SK-N-SH (cell line): ENCODE measurements at regions not wholly inside any gene's neighbourhood (a gene's known extent, or its start where the extent isn't known, plus 50 kb on each side); places are given as distances from the start of the nearest gene placed in this dataset.

ENCODE experiments used
- CTCF ChIA-PET: fragments of 300-600, 350-600 bp; formaldehyde crosslinking; extraction: SDS; loops from one replicate; lab custom pipeline; 2021; lab: Yijun Ruan, JAX
- POLR2A ChIA-PET: fragments of 350-600 bp; sonication (Branson Sonifier 250); formaldehyde crosslinking; extraction: SDS; loops from one replicate; lab custom pipeline; 2020; ENCODE audit warnings: antibody characterized with exemption, inconsistent platforms; lab: Yijun Ruan, JAX
- DNase-seq: peaks from one replicate; pipeline ENCODE4 v3.0.0; 2012
- H2AFZ ChIP-seq: fragments of 200-600 bp; sonication (generic); 2 replicates; pipeline ENCODE4 v1.8.1; 2016; ENCODE audit warnings: antibody characterized with exemption, mild to moderate bottlenecking, low read depth
- H3F3A ChIP-seq: fragments of 200-600 bp; sonication (generic); replicated peaks from 2 replicates; pipeline ENCODE3; 2016; ENCODE audit warnings: antibody characterized with exemption, mild to moderate bottlenecking; ENCODE audit not compliant: insufficient read depth
- H3K27ac ChIP-seq, 2 experiments: fragments of 200-500 bp in 1 of 2; fragments of 200-600 bp in 1 of 2; sonication (Bioruptor generic) in 1 of 2; sonication (generic), shearing (Covaris generic) in 1 of 2; 2 replicates each; pipeline versions ENCODE4 v1.5.1 to v1.6.1; 2014 to 2016; ENCODE audit warnings: low read depth in 2 of 2, inconsistent platforms in 1 of 2, low read length in 1 of 2, mild to moderate bottlenecking in 1 of 2, mixed read lengths in 1 of 2
- H3K27me3 ChIP-seq: fragments of 200-600 bp; sonication (generic), shearing (Covaris generic); 2 replicates; pipeline ENCODE4 v1.6.1; 2016; ENCODE audit warnings: mixed run types; ENCODE audit not compliant: insufficient read depth
- H3K36me3 ChIP-seq, 2 experiments: fragments of 200-500 bp in 1 of 2; fragments of 200-600 bp in 1 of 2; sonication (Bioruptor generic) in 1 of 2; sonication (generic) in 1 of 2; replicated peaks in 1 of 2; 2 replicates each; pipeline versions ENCODE3 to v1.5.1; 2014 to 2016; ENCODE audit warnings: low read length in 1 of 2, mild to moderate bottlenecking in 1 of 2; ENCODE audit not compliant: insufficient read depth in 2 of 2, control insufficient read depth in 1 of 2
- H3K4me1 ChIP-seq, 2 experiments: fragments of 200-500 bp in 1 of 2; fragments of 200-600 bp in 1 of 2; sonication (Bioruptor generic) in 1 of 2; sonication (generic), shearing (Covaris generic) in 1 of 2; 2 replicates each; pipeline versions ENCODE4 v1.5.1 to v1.6.1; 2014 to 2016; ENCODE audit warnings: low read depth in 1 of 2, low read length in 1 of 2, mixed run types in 1 of 2; ENCODE audit not compliant: insufficient read depth in 2 of 2, control insufficient read depth in 1 of 2
- H3K4me2 ChIP-seq: fragments of 200-600 bp; sonication (generic), shearing (Covaris generic); 2 replicates; pipeline ENCODE4 v1.6.1; 2017; ENCODE audit warnings: mixed run types
- H3K4me3 ChIP-seq, 2 experiments: fragments of 200-500 bp in 1 of 2; fragments of 200-600 bp in 1 of 2; sonication (Bioruptor generic) in 1 of 2; sonication (generic), shearing (Covaris generic) in 1 of 2; 2 replicates each; pipeline versions ENCODE4 v1.5.1 to v1.8.1; 2014 to 2016; ENCODE audit warnings: low read depth in 2 of 2, inconsistent platforms in 1 of 2, low read length in 1 of 2, mild to moderate bottlenecking in 1 of 2, mixed read lengths in 1 of 2, moderate library complexity in 1 of 2
- H3K79me2 ChIP-seq: fragments of 200-600 bp; sonication (generic); 2 replicates; pipeline ENCODE4 v1.8.1; 2017; ENCODE audit warnings: mild to moderate bottlenecking; ENCODE audit not compliant: insufficient read depth
- H3K9ac ChIP-seq: fragments of 200-600 bp; sonication (generic); 2 replicates; pipeline ENCODE4 v1.6.1; 2017; ENCODE audit warnings: mixed run types
- H3K9me2 ChIP-seq: fragments of 200-600 bp; sonication (generic); 2 replicates; pipeline ENCODE4 v1.6.1; 2017; ENCODE audit warnings: mixed run types
- H3K9me3 ChIP-seq: fragments of 200-600 bp; sonication (generic); 2 replicates; pipeline ENCODE4 v1.6.1; 2017; ENCODE audit warnings: mixed run types, mild to moderate bottlenecking, moderate library complexity
- H4K20me1 ChIP-seq: fragments of 200-600 bp; sonication (generic); 2 replicates; pipeline ENCODE4 v1.6.1; 2017; ENCODE audit warnings: mild to moderate bottlenecking, mixed run types; ENCODE audit not compliant: insufficient read depth
- CHD2 ChIP-seq: fragments of 150-350 bp; IDR thresholded peaks from 2 replicates; pipeline ENCODE4 v1.6.1; 2018; ENCODE audit warnings: low read length; ENCODE audit not compliant: partially characterized antibody
- EP300 ChIP-seq, 2 experiments: IDR thresholded peaks; 2 replicates each; pipeline versions ENCODE4 v1.4.0 to v1.6.1; 2012; ENCODE audit warnings: borderline replicate concordance in 1 of 2, low read depth in 1 of 2, low read length in 1 of 2
- FOSL2 ChIP-seq: IDR thresholded peaks from 2 replicates; pipeline ENCODE4 v1.4.0; 2012; ENCODE audit warnings: low read depth, mild to moderate bottlenecking, moderate library complexity, borderline replicate concordance
- GATA2 ChIP-seq: sonication (generic); formaldehyde crosslinking; IDR thresholded peaks from 2 replicates; pipeline ENCODE4 v1.5.0; 2020; ENCODE audit warnings: mild to moderate bottlenecking, missing genetic modification reagents
- JUND ChIP-seq: IDR thresholded peaks from 2 replicates; pipeline ENCODE4 v1.4.0; 2012
- MEF2A ChIP-seq: IDR thresholded peaks from 2 replicates; pipeline ENCODE4 v1.4.0; 2012; ENCODE audit warnings: low read depth, borderline replicate concordance
- NRF1 ChIP-seq: IDR thresholded peaks from 2 replicates; pipeline ENCODE4 v1.6.1; 2012; ENCODE audit warnings: low read depth, mild to moderate bottlenecking, low read length
- RAD21 ChIP-seq: IDR thresholded peaks from 2 replicates; pipeline ENCODE4 v1.6.1; 2012; ENCODE audit warnings: mild to moderate bottlenecking, low read length
- RXRA ChIP-seq: IDR thresholded peaks from 2 replicates; pipeline ENCODE4 v1.4.0; 2012; ENCODE audit warnings: low read depth, mild to moderate bottlenecking, borderline replicate concordance
- SIN3A ChIP-seq: IDR thresholded peaks from 2 replicates; pipeline ENCODE4 v1.6.1; 2012; ENCODE audit warnings: low read depth, mild to moderate bottlenecking, low read length, moderate library complexity, borderline replicate concordance
- YY1 ChIP-seq: IDR thresholded peaks from 2 replicates; pipeline ENCODE4 v1.4.0; 2012; ENCODE audit warnings: low read depth, mild to moderate bottlenecking
- WGBS: methylation state at CpG from one replicate; pipeline ENCODE4 v1.1.6; 2017; ENCODE audit warnings: low lambda C conversion rate; 5-methylcytosine and 5-hydroxymethylcytosine counted together
- TF ChIP-seq, protein P1 (sequence below): fragments of 200-600 bp; sonication (generic); IDR thresholded peaks from 2 replicates; pipeline ENCODE4 v1.6.1; 2017; ENCODE audit warnings: antibody characterized with exemption, mild to moderate bottlenecking, moderate library complexity
- TF ChIP-seq, protein P2 (sequence below): IDR thresholded peaks from 2 replicates; pipeline ENCODE4 v1.4.0; 2012; ENCODE audit warnings: low read depth
- TF ChIP-seq, protein P3 (sequence below): fragments of 150-350 bp; IDR thresholded peaks from 2 replicates; pipeline ENCODE4 v1.6.1; 2017; ENCODE audit warnings: antibody characterized with exemption, low read length, low read depth, borderline replicate concordance
- TF ChIP-seq, protein P4 (sequence below): IDR thresholded peaks from 2 replicates; pipeline ENCODE4 v1.6.1; 2012; ENCODE audit warnings: mild to moderate bottlenecking, low read depth, low read length, moderate library complexity
- TF ChIP-seq, protein P5 (sequence below): IDR thresholded peaks from 2 replicates; pipeline ENCODE4 v1.4.0; 2012; ENCODE audit warnings: low read depth, borderline replicate concordance

DNA sequence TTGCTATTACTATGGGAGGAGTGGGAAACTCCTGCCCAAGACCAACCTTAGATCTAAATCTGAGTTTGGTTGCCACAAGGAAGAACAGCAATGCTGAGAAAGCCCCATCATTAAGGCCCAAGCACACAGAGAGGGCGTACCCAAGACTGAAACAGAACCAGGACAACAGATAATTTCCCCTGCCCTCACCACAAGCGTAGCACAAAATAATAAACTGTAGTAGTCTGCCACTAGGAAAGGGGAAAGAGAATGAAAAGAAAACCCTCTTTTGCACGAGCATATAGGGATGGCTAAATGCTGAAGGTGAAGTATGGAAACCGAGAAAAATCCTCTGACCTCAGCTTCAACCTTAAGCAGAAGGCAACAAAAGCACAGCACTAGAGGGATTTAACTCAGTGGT, 76.5 kb upstream of the DHRS4 start:
- CTCF ChIA-PET = interaction anchor here (1.3 kb wide), 1 partner anchor 245 kb away, joined by 4 read pairs; no protein-coding TSS in a partner anchor
- WGBS = 16% methylated on average over 4 of the region's 4 CpGs
- H3K27ac ChIP-seq = no peak overlapping the region
- H3K79me2 ChIP-seq = no peaks in the 10 kb centered on the region
- H3K4me1 ChIP-seq = no peaks in the 10 kb centered on the region
- H3K4me2 ChIP-seq = no peak overlapping the region
- no peaks in the 10 kb centered on the region for H3K9me3 ChIP-seq
- POLR2A ChIA-PET = no interaction called here
- no peaks in the 10 kb centered on the region for H3K36me3 ChIP-seq
- TF ChIP-seq SIN3A (no peak), GATA2 (CRISPR knock-in tag) (no peak), RXRA (no peak), FOSL2 (no peak)
- TF ChIP-seq, protein P1, sequence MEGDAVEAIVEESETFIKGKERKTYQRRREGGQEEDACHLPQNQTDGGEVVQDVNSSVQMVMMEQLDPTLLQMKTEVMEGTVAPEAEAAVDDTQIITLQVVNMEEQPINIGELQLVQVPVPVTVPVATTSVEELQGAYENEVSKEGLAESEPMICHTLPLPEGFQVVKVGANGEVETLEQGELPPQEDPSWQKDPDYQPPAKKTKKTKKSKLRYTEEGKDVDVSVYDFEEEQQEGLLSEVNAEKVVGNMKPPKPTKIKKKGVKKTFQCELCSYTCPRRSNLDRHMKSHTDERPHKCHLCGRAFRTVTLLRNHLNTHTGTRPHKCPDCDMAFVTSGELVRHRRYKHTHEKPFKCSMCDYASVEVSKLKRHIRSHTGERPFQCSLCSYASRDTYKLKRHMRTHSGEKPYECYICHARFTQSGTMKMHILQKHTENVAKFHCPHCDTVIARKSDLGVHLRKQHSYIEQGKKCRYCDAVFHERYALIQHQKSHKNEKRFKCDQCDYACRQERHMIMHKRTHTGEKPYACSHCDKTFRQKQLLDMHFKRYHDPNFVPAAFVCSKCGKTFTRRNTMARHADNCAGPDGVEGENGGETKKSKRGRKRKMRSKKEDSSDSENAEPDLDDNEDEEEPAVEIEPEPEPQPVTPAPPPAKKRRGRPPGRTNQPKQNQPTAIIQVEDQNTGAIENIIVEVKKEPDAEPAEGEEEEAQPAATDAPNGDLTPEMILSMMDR = no peak
- TF ChIP-seq, protein P2, sequence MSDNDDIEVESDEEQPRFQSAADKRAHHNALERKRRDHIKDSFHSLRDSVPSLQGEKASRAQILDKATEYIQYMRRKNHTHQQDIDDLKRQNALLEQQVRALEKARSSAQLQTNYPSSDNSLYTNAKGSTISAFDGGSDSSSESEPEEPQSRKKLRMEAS = no peak
- H2AFZ ChIP-seq = no peak overlapping the region
- no peaks in the 10 kb centered on the region for H4K20me1 ChIP-seq
- no peaks in the 10 kb centered on the region for H3K9me2 ChIP-seq
- no peak overlapping the region for H3K4me3 ChIP-seq
- H3K27me3 ChIP-seq = no peaks in the 10 kb centered on the region; the same call in 1 of the 2 replicates
- H3K9ac ChIP-seq = no peak overlapping the region
- no peaks in the 10 kb centered on the region for H3F3A ChIP-seq
- no peak for DNase-seq

DNA sequence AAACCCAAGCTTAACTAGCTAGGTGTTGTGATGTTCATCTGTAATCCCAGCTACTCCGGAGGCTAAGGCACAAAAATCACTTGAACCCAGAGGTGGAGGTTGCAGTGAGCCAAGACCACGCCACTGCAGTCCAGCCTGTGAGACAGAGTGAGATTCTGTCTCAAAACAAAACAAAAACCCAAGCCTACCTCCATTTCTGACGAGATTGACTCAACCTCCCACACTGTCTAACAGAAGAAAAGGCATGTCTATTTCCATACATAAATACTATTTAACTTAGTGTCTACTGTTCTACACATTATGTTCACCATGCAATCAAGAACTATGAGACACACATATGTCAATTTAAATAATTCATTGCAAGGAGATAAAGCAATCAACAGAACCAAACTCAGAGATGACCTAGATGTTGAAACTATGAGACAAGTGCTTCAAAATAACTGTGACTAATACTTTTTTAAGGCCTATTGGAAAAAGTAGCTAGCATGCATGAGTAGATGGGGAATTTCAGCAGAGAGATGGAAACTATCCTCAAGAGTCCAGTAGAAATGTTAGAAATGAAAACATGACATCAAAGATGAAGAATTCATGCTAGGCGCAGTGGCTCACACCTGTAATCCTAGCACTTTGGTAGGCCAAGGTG, 75.9 kb upstream of the DHRS4 start:
- Histone ChIP-seq H3K9me2 (no peaks in the 10 kb centered on the region), H3K4me2 (no peak overlapping the region), H3K27me3 (no peaks in the 10 kb centered on the region; the same call in 1 of the 2 replicates), H3K36me3 (no peaks in the 10 kb centered on the region), H3K9me3 (no peaks in the 10 kb centered on the region), H3F3A (no peaks in the 10 kb centered on the region), H3K27ac (no peak overlapping the region), H3K4me3 (no peak overlapping the region), H3K79me2 (no peaks in the 10 kb centered on the region), H4K20me1 (no peaks in the 10 kb centered on the region), H2AFZ (no peak overlapping the region), H3K4me1 (no peaks in the 10 kb centered on the region), H3K9ac (no peak overlapping the region)
- TF ChIP-seq YY1 (no peak), EP300 (IDR thresholded peaks at IDR 0.05; ENCODE audit: borderline replicate concordance in 1 of 2, low read depth in 1 of 2, low read length in 1 of 2) (no peak), SIN3A (no peak), JUND (no peak), RAD21 (no peak), NRF1 (no peak), CHD2 (no peak), MEF2A (no peak)
- TF ChIP-seq, protein P3, sequence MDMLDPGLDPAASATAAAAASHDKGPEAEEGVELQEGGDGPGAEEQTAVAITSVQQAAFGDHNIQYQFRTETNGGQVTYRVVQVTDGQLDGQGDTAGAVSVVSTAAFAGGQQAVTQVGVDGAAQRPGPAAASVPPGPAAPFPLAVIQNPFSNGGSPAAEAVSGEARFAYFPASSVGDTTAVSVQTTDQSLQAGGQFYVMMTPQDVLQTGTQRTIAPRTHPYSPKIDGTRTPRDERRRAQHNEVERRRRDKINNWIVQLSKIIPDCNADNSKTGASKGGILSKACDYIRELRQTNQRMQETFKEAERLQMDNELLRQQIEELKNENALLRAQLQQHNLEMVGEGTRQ = no peak
- TF ChIP-seq, protein P4, sequence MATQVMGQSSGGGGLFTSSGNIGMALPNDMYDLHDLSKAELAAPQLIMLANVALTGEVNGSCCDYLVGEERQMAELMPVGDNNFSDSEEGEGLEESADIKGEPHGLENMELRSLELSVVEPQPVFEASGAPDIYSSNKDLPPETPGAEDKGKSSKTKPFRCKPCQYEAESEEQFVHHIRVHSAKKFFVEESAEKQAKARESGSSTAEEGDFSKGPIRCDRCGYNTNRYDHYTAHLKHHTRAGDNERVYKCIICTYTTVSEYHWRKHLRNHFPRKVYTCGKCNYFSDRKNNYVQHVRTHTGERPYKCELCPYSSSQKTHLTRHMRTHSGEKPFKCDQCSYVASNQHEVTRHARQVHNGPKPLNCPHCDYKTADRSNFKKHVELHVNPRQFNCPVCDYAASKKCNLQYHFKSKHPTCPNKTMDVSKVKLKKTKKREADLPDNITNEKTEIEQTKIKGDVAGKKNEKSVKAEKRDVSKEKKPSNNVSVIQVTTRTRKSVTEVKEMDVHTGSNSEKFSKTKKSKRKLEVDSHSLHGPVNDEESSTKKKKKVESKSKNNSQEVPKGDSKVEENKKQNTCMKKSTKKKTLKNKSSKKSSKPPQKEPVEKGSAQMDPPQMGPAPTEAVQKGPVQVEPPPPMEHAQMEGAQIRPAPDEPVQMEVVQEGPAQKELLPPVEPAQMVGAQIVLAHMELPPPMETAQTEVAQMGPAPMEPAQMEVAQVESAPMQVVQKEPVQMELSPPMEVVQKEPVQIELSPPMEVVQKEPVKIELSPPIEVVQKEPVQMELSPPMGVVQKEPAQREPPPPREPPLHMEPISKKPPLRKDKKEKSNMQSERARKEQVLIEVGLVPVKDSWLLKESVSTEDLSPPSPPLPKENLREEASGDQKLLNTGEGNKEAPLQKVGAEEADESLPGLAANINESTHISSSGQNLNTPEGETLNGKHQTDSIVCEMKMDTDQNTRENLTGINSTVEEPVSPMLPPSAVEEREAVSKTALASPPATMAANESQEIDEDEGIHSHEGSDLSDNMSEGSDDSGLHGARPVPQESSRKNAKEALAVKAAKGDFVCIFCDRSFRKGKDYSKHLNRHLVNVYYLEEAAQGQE = no peak
- TF ChIP-seq, protein P5, sequence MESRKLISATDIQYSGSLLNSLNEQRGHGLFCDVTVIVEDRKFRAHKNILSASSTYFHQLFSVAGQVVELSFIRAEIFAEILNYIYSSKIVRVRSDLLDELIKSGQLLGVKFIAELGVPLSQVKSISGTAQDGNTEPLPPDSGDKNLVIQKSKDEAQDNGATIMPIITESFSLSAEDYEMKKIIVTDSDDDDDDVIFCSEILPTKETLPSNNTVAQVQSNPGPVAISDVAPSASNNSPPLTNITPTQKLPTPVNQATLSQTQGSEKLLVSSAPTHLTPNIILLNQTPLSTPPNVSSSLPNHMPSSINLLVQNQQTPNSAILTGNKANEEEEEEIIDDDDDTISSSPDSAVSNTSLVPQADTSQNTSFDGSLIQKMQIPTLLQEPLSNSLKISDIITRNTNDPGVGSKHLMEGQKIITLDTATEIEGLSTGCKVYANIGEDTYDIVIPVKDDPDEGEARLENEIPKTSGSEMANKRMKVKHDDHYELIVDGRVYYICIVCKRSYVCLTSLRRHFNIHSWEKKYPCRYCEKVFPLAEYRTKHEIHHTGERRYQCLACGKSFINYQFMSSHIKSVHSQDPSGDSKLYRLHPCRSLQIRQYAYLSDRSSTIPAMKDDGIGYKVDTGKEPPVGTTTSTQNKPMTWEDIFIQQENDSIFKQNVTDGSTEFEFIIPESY = no peak
- CTCF ChIA-PET = no interaction called here
- 18% methylated on average over 4 of the region's 4 CpGs for WGBS
- no peak for DNase-seq
- POLR2A ChIA-PET = no interaction called here
